PC-9 (cell line): ENCODE measurements at regions not wholly inside any gene's neighbourhood (a gene's known extent, or its start where the extent isn't known, plus 50 kb on each side); places are given as distances from the start of the nearest gene placed in this dataset.

Experiments
- EZH2 ChIP-seq: fragments of 200-600 bp; sonication (generic); IDR thresholded peaks from 2 replicates; pipeline ENCODE4 v1.8.0; 2017; ENCODE audit warnings: antibody characterized with exemption, low read depth
- TF ChIP-seq, protein P1 (sequence below): fragments of 200-600 bp; sonication (generic); conservative IDR thresholded peaks from 2 replicates; pipeline ENCODE4 v1.6.1; 2017; ENCODE audit warnings: mixed run types, antibody characterized with exemption, mild to moderate bottlenecking, moderate library complexity

DNA sequence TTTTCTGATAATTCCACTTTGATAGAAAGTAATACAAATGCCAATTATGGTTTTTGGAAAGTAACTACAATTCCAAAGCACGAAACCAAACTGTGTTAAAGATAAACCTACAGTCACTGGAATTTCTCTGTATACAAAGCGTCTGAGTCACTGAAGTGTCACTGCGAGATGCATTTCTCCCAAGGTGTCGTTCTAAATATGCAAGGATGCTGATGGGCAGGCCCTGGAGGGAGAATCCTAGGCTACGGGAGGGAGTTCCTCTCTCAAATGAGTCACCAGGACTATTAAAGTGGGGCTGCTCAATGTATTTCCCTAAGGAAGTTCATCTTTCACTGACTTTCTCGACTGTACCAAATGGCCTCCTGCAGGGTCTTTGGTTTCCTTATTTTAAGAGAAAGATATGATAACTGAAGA, 163.8 kb upstream of the STK17B start:
- TF ChIP-seq, protein P1, sequence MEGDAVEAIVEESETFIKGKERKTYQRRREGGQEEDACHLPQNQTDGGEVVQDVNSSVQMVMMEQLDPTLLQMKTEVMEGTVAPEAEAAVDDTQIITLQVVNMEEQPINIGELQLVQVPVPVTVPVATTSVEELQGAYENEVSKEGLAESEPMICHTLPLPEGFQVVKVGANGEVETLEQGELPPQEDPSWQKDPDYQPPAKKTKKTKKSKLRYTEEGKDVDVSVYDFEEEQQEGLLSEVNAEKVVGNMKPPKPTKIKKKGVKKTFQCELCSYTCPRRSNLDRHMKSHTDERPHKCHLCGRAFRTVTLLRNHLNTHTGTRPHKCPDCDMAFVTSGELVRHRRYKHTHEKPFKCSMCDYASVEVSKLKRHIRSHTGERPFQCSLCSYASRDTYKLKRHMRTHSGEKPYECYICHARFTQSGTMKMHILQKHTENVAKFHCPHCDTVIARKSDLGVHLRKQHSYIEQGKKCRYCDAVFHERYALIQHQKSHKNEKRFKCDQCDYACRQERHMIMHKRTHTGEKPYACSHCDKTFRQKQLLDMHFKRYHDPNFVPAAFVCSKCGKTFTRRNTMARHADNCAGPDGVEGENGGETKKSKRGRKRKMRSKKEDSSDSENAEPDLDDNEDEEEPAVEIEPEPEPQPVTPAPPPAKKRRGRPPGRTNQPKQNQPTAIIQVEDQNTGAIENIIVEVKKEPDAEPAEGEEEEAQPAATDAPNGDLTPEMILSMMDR, result no peak
- no peak for TF ChIP-seq EZH2
